ENCODE measurements at regions not wholly inside any gene's neighbourhood (a gene's known extent, or its start where the extent isn't known, plus 50 kb on each side); places are given as distances from the start of the nearest gene placed in this dataset.
"Not testable (repeated sequence)": the region's sequence is repeated elsewhere in the genome, so short reads cannot be mapped to it uniquely, and the experiment has no call there.

DNA sequence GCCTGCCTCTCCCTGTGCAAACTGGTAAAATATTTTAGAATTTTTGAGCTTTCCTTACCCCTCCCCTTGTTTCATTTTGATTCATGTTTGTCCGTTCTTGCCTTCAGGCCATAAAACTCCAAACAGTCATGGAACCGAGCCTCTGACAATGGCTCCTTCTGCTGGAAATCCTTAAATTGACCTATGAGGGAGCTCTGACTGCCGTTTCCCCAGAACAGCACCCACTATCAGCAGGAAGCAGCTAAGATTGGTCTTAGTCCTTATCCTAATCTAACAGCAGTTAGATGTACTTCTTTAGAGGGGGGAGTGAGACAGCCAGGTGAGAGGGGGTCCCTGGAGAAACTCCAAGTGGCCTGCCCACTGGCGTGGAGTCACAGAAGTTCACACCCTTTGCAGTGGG, 106.7 kb downstream of the FAM174A start:
- no peak for DNase-seq

DNA sequence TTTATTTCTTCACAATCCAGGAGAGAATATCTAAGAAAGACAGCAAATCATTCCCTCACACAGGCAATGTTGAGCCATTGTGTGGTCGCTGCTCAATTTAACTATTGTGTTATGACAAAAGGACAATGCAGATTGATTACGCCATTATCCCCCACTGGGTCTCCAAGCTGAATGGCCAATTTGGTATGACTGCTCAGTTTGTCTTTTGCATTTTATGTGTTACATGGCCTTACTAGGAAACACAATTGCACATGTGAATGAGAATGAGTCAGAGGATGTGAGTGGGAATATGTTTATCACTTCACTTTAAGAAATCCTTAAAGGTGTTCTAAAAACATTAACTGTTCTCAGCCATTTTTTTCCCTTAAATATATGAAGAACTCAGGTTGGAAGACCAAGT, 108.3 kb downstream of the FAM174A start:
- no peak for DNase-seq

DNA sequence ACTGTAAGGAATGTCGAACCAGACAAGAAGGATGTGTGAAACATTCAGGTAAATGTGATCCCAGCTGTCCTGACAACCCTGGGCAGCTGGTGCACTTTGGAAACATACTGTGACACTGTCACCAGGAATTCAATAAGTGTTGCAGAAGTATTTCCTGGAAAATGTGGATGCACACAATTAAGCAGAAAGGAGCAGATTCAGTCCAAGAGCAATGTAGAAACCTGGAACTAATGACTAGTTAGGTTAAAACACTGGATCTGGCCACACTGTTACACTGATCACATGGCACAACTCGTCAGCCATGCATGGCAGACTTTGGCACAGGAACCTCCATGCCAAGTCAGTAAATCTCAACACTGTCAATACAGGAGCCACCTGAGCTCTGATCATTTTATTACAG, 109.0 kb downstream of the FAM174A start:
- no peak for DNase-seq

DNA sequence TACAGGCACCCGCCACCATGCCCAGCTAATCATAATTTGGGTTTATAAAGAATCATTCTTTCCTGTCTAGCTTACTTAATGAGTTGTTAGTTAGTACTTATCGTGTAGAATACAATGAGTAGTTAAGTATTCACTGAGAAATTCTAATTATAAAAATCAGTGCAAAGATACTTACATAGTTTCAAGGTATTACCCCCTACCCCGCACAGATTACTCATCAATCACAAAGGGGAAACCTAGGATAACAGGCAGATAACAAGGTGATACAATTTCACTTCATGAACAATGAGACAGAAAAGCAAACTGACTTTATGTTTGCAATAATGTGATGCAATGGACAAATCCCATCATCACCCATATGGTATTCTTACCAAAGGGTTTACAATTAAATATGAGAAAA, 109.6 kb downstream of the FAM174A start:
- DNase-seq = no peak

DNA sequence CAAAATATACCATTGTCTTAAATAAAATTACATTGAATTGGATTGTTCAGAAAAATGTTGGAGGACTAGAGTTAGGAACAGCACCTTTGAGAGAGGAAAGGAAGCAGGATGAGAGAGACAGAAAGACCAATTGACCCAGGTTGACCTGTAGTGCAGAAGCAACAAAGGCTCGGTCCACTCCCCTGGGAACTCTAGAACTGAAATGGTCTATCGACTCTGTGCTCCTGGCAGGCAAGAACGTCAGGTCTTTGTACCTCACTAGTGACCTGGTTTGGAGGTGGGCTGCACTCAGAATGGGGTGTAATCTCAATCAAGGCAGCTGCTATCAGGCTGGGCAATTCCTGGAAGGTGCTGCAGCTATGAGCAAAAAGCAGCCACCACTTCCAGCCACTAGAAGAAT, 110.8 kb downstream of the FAM174A start:
- no peak for DNase-seq

DNA sequence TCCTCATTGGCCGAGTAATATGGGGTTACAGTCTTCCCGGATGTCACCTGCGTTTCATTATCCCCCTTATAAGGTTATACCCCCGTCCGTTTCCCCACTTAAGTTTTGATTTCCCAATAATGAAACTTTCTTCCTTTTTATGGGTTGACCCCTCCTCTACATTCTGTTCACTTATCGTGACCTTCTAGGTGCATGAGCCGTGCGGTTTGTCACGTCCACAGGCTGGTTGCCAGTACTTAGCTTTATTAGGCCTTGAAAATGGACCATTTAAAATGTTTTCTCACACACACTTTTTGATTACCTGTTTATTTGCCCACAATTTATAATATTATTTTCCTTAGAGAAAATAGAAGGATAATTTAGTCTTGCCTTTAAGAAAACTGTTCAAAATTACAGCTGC, 111.5 kb downstream of the FAM174A start:
- no peak for DNase-seq

DNA sequence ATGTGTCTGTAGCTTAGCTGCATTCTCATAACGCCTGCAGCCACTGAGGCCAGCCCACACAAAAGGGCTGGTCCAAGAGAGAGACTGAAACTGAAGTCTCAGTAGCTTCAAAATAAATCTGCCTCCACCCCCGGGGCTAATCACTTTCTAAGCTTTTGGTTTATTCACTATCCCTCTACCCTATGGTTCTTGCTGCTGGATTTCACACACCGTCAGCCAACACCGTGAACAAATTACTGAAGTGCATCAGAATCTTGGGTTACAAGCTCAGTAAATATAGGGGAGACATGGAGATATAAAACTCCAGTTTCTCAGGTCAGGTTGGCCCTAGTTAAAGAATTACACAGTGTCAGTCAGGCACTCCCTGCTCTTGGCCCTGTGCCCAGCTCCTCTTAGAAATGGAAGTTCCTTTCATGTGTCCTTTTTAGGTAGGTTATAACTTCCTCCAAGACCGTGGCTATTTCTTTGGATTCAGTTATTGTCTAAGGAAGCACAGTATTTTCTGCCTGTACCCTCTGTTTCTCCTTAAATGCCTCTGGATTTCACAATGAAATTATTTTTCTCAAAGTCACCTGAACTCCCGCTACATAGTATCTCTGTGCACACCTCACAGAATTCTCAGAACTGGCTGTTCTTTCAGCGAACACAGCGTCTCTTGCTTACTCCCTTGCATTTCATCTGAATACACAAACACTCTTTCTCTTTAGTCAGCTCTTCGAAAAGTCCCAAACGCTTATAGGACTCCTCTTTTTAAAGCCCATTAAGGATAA, 112.5 kb downstream of the FAM174A start:
- no peak for DNase-seq

DNA sequence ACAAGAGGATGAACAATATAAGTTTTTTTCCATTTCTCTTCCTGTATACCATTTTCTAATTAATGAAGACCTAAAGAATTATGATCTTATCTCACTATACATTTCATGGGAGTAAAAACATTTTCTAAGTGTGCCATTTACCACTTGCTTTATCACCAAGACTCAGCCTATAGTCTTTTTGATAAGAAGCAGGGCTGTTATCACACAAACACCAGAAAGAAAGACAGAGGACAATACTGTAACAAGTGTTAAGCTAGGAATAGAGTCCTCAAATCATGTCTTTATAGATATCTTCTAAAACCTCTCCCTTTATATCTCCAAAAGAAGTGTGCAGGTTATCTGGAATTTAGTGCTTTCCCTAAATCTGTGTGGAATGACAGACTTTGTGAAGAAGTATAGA, 119.7 kb downstream of the FAM174A start:
- DNase-seq = no peak

DNA sequence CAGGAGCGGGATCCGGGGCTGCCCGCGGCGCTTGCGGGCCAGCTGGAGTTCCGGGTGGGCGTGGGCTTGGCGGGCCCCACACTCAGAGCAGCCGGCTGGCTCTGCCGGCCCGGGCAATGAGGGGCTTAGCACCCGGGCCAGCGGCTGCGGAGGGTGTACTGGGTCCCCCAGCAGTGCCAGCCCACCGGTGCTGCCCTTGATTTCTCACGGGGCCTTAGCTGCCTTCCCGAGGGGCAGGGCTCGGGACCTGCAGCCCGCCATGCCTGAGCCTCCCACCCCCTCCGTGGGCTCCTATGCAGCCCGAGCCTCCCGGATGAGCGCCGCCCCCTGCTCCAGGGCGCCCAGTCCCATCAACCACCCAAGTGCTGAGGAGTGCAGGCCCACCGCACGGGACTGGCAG, 121.6 kb downstream of the FAM174A start:
- DNase-seq = not testable (repeated sequence)

DNA sequence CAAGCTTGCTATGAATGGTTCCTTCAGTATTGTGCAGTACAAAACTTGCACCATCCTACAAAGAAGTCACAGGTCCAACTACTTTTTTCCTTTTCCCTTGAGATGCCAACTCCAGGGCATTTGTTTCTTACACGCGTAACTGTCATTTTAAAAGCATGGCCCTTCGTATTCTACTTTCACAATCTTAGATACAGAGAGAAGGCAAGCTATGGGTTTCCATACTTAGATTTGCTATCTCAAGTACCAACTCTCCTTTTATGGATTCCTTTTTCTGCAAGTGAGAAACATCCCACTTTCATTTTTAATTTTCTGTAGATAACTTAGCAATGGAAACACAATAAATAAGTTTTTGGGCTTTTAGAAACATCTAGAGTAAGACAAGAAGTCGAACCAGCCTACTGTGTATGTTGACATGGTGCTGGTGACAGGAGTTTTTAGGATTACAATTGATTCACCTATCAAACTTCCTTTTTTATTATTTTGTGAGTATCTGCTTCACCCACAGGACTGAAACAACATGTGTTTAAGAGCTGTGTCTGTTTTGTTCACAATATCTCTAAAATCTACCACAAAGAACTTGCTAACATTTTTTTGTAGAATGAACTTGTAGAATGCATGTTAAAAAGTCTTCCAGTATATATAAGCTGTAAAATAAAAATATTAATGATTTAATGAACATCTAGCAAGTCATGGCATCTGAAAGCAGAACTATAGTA, 124.1 kb downstream of the FAM174A start:
- no peak for DNase-seq

DNA sequence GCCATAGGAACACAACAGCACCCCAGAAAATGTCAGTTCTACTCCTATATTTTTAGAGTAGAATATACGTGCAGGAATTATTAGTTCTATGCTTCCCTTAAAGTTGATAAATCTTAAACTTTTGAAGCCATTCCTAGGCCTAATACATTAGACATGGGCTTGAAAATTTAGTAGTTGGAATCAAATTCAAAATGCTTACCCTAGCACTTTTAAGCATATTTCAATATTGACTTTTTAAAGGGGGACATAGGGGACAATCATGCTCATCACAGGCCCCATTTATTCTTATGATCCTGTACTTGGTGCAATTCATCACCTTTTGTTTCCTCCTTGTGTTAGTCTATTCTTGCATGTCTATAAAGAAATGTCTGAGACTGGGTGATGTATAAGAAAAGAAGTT, 129.0 kb downstream of the FAM174A start:
- DNase-seq = no peak

DNA sequence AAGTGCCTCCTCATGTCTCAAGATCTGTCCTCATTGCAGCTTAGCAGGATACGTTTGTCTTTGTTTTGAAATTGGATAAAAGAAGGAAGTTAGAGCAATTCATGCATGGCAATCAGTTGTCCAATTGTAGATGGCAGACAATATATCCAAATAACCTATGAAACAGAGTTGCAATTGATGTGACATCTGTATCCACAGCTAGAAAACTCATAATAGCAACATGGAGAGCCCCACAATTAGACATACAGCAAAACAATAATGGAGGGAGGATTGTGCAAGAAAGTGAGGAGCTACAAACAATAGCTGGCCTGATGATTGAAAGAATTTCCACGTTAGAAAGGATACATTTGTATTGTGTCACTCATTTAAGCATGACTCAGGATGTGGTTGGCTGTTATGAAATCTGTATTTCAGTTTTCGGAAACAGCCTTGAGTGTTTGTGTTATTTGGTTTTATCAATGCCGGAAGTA, 132.0 kb downstream of the FAM174A start:
- DNase-seq = no peak

DNA sequence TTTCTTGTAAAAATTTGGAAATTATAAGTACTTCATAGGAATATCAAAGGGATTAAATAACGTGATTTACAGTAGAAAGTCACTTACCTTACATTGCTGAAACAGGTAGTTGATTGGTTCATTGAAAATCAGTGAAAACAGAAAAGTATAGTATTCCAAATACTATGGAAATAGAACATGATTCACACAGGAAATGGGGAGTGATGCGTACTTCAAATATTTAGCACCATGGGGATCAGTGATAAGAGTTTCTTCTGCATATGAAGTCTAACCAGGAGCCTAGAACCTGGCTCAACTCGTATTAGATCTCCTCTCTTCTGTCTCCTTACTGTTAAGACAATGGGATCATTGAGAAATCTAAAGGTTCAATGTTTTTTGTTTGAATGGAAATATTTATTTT, 133.3 kb downstream of the FAM174A start:
- no peak for DNase-seq

DNA sequence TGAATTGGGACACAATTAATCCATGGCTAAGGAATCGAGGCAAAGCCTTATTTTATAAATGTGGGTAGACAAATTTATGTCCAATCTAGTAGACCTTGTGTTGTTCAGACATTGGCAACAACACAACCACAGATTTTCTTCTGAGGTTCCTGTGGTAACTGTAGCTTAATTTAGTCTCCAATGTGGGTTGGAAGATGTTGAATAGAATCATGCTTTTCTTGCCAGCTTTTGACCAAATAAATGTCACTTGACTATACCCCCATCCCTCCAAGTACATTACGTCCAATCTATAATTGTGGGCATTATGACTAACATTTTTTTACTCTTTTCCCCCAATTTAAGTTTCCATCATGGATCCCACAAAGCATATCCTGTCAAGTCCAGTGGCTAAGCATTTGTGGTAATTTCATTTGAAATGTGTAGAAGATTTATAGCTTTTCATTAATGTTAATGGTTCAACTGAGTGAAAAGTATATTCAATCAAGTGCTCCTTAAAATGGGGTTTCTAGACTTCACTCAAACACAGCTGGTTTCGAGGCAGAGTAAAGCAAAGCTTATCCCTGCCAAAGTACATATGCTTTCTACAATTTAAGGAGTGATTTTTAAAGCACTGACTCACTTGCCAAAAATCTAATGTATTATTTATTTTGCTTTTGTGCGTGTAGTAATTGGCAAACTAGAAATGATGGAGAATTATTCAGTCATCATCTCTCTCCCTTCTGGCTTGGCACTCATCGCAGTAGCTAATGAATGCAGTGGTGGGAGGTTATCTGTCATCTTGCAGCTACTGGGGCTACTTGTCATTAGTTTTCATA, 141.8 kb downstream of the FAM174A start:
- no peak for DNase-seq

DNA sequence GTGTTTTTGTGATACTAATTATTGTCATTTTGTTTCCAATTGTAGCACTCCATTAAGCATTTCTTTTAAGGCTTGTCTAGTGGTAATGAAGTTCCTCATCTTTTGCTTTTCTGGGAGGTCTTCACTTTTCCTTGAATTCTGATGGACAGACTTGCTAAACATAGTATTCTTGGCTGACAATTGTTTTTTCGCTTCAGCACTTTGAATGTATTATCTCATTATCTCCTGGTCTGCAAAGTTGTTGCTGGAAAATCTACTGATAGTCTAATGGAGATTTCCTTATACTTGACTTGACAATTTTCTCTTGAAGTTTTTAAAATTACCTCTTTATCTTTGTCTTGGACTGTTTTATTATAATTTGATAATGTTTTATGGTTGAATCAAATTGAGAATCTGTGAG, 147.5 kb downstream of the FAM174A start:
- DNase-seq = no peak

DNA sequence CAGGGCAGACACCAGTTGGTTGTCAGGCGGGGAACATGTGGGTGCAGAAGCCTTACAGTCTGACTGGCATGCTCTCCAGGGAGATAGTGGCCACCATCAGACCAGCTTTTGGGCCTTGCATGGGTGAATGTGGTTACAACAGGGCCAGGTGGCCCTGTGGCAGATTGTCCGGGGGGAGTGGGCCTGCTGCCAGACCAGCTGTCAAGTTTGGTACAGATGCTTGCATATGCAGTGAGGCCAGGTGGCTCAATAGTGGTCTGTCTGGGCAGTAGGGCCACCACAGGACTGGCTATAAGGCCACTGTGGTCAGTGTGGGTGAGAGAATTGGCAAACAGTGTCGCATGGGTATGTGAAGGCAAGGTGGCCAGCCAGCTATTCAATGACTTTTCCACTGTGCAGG, 148.7 kb downstream of the FAM174A start:
- DNase-seq = no peak

DNA sequence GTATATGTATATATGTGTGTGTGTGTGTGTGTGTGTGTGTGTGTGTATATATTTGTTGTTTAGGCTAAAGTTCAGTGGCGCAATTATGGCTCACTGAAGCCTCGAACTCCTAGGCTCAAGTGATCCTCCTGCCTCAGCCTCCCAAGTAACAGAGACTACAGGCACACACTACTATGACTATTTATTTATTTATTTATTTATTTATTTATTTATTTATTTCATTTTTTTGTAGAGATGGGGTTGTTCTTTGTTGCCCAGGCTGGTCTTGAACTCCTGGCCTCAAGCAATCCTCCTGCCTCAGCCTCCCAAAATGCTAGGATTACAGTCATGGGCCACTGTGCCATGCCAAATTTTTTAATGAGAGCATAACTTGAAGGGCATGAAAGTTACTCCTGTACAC, 149.9 kb downstream of the FAM174A start:
- not testable (repeated sequence) for DNase-seq

DNA sequence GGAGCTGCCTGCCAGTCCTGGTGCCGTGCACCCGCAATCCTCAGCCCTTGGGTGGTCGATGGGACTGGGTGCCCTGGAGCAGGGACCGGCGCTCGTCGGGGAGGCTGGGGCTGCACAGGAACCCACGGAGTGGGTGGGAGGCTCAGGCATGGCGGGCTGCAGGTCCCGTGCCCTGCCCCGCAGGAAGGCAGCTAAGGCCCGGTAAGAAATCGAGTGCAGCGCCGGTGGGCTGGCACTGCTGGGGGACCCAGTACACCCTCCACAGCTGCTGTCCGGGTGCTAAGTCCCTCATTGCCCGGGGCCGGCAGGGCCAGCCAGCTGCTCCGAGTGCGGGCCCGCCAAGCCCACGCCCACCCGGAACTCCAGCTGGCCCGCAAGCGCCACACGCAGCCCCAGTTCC, 153.7 kb downstream of the FAM174A start:
- not testable (repeated sequence) for DNase-seq

DNA sequence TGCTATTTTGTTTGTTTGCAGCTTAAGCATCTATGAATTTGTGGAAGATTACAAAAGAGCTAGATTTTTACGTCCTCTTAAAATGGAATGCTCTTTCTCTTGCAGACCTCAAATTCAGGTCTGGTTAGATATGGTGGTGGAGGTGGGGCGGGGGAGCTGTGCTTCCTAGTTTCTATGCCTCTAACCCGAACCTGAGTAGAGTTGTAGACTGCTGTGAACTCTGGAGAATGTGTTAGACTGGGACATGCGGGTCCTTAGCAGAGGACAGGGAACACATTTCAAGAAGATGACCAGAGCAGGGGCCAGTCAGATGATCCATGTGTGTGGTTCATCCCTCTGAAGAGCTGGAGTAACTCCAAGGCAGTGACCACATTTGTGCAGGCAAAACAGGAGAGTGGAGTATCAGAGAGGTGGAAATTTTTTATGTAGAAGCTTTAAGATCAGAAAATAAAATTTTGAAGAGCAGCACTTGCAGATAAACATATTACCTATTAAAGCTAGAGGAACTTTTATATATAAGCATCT, 154.9 kb downstream of the FAM174A start:
- no peak for DNase-seq

DNA sequence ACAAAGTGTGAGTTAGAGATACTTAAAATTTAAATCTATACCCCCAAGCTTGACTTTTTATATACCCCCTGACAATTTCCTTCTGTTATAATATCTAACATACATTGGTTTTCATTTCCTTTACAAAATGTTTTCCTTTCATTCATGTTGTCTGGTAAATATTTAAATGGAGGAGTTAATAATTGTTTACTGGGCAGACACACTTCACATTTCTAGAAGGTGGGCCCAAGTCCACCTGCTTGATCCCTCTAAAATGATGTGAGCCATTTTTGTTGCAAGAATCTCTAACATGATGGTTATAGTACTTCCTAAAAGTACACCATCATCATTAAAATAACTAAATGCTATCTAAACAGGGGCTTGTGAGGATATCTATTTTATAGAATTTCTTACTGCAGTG, 155.9 kb downstream of the FAM174A start:
- DNase-seq = no peak

DNA sequence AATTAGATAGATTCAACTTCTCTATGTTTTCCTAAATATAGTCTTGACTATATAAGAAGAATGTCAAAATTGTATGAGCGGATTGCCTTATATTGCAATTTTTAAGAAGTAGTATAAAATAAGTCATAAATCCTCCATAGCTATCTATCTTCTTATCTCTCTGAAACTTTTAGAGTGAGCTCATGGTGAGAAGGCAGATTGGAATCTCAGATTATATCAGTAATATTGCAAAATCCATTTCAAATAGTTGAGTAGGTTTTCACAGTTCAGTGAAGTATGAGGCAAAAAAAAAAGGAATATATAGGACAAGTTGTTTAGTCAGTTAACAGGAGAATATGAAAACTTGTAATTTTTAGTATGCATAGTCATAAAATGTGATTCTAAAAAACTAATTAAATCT, 156.4 kb downstream of the FAM174A start:
- no peak for DNase-seq

DNA sequence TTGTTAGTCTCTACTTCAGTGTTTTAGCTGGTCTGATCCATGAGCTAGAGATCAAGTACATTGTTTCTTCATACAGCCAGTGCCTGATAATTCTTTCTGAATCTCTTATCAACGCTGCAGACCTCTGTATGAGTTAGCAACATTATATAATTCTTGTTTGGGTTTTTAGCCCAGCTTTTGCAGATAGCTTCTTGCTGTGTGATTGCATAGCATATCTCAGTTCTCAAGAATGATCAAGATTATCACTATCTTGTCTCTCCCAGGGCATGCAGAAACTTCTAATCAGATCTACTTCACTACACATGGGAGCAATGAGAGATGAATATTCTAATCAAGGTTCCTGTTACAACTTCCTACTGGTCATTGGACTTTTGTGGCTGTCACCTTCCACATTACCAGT, 158.3 kb downstream of the FAM174A start:
- DNase-seq = no peak

DNA sequence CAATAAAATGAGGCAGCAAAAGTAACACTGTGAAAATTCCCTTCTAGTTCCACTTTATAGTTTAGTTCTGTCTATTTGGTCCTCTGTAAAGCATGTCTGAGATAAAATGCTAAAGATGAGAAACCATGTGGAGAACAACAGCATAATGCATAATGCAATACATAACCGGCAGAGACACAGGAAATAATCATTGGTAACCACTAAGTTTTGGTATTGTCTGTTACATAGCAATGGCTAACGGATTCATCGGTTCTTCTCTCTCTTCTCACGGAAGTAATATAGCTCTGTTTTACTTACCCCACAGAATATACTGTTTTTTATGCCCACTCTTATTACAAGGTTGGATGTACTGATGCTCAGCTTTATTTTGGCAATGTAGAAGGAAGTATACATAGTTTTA, 158.9 kb downstream of the FAM174A start:
- no peak for DNase-seq

DNA sequence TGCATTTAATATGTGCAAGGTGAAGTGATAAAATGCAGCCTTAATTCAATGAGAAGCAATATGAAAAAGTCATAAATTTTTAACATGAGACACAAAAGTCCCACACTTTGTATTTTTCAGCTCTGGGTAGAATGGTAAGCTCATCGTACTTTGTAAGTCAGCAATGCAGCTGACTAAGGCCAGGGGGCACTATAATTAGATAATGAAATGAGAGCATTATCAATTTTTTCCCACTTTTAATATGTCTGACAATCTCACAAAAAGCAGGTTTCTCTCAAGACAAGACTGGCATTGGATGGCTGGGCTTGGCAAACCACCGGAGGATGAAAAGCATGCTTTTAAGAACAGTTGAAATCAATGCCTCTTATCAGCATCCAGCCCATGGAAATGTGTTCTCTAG, 162.8 kb downstream of the FAM174A start:
- DNase-seq = no peak
